ENCODE measurements at regions not wholly inside any gene's neighbourhood (a gene's known extent, or its start where the extent isn't known, plus 50 kb on each side); places are given as distances from the start of the nearest gene placed in this dataset.
"Not testable (repeated sequence)": the region's sequence is repeated elsewhere in the genome, so short reads cannot be mapped to it uniquely, and the experiment has no call there.

DNA sequence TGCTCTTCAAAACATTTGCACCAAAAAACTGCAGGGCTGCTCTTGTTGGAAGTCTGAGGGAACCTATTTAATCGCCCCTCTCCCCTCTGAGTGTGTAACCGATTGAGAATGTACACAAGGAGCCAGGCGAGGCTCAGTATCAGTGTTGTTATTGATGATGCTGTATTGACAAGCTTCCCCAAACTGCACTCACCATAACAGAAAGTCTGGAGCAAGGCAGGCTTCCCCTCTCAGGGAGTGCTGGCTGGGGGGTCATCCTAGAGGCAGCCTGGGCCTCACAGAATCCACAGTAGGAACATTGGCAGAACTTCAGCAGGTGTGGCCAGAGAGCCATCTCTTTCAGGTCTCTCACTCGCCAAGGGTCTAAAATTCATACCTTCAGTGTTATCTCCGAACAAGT lies 58.1 kb upstream of the TUNAR start:
- FAIRE-seq (no peak), DNase-seq (ENCODE audit: insufficient read length, low spot score) (no peak)

DNA sequence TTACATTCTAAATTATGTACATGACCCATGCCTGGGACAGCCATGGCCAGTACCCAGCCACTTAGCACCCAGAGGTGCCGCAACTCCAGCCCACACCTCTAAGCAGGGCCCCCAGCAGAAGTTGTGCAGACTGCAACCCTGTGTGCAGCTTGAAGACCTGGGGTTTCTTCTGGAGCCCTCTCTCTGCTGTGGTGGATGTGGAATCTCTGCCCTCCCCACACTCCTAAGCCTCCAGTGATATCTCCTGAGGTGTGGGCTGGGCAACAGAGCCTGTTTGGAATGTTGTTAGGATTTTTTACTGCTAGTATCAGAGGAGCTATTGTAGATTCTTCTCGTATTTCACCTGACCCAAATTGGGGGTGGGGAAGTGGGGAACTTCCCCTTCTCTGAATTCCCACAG lies 59.4 kb upstream of the TUNAR start:
- FAIRE-seq, result no peak
- DNase-seq (ENCODE audit: insufficient read length, low spot score), result no peak

GRCh38 chr14:95816539-95816938 lies 60.1 kb upstream of the TUNAR start:
- FAIRE-seq, result no peak
- no peak for DNase-seq (ENCODE audit: insufficient read length, low spot score)

DNA sequence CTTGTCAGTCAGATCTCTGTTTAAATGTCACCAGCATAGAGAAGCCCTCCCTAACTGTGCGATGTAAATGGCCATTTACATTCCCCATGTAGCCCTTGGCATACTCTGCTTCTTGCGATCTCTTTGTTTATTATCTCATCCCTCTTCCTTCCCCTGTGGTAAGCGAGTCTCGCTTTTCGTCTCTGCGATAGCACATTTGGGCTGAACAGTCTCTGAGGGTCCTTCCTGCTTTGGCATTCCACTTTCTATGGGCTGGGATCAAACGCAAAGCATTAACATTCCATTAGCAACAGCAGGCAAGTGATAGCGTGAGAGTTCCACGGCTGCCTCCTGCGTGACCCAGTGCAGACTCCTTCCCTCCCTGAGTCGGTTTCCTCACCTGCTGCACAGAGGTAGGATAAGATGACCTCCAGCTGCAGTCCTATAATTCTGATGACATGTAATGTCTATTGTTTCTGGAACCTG lies 61.4 kb upstream of the TUNAR start:
- DNase-seq (ENCODE audit: insufficient read length, low spot score), result no peak
- no peak for FAIRE-seq

GRCh38 chr14:95814363-95815225 lies 62.0 kb upstream of the TUNAR start:
- FAIRE-seq (no peak), DNase-seq (ENCODE audit: insufficient read length, low spot score) (no peak)

- FAIRE-seq (no peak), DNase-seq (ENCODE audit: insufficient read length, low spot score) (no peak)
Measured at GRCh38 chr14:95811813-95812212, 64.8 kb upstream of the TUNAR start.

GRCh38 chr14:95808371-95808770 lies 68.3 kb upstream of the TUNAR start:
- DNase-seq (ENCODE audit: insufficient read length, low spot score), result no peak

GRCh38 chr14:95796788-95797187 lies 79.8 kb upstream of the TUNAR start:
- no peak for DNase-seq (ENCODE audit: insufficient read length, low spot score)
- FAIRE-seq, result no peak

More at GRCh38 chr14:95808371-95808770, 68.3 kb upstream of the TUNAR start:
- no peak for FAIRE-seq

- no peak for FAIRE-seq
Measured at GRCh38 chr14:95787941-95788340, 74.0 kb upstream of the TCL1A start.

GRCh38 chr14:95786566-95786965 lies 72.6 kb upstream of the TCL1A start:
- FAIRE-seq, result no peak

More at GRCh38 chr14:95787941-95788340, 74.0 kb upstream of the TCL1A start:
- no peak for DNase-seq (ENCODE audit: insufficient read length, low spot score)

DNA sequence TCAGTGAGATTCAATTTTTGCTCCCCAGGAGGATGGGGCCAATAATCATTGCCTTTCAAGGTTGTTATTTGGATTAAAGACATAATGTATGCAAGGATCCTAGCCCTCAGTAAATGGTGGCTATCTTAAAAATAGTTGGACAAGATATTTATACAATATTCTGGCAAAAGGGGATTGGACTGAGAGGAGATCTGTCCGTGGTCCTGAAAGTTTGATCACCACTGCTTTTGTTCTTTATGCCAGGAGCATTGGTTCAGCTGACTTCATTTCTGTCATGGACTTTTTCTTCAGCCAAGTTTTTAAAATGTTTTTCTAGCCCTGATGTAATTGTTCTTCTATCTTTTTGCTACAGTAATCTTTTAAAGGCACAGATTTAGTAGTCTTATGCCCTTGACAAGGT lies 70.2 kb upstream of the TCL1A start:
- peak; percentile 13 for DNase-seq (ENCODE audit: insufficient read length, low spot score)
- FAIRE-seq, result peak; percentile 82

More at GRCh38 chr14:95786566-95786965, 72.6 kb upstream of the TCL1A start:
- DNase-seq (ENCODE audit: insufficient read length, low spot score), result no peak

- FAIRE-seq, result no peak
- DNase-seq (ENCODE audit: insufficient read length, low spot score), result no peak
Measured at GRCh38 chr14:95776798-95777534, 63.0 kb upstream of the TCL1A start.

DNA sequence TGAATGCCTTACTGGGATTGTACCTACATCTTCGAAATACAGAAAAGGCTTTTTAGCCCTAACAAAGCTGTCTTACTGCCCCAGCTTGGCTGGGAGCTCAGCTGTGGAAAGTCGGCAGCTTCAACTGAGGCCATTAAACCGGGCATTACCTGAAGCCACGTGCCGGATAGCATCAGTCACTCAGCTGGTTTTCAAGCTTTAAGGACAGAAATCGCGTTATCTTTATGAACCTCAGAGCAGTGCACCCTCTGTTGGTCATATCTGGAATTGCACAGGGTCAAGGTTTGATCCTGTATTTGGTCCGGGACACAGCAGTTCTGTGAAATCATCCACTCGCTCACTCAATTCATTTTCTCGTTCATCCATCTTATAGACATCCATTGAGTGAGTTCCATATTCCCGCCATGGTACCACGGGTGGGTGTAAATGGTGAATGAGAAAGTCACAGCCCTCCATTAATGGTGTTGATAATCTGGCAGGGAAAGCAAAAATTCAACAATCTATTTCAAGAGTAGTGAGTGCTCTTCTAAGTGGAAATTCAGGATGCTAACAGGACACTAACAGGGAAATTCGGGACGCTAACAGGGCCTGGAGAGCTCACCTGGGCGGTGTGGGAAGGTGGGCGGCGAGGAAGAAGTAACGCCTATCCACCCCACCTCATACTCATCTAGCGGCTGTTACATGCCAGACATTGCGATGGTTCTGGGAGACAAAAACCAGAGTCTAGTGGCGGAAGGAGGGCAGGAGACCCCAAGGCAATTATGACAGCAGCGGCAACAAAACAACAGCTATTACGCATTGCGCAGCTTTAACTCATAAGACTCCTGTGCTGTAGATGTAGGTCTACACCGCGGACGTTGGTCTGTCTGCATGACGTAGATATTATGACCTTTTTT lies 60.6 kb upstream of the TCL1A start:
- DNase-seq (ENCODE audit: insufficient read length, low spot score) (peak; percentile 67), FAIRE-seq (peak; percentile 97)

DNA sequence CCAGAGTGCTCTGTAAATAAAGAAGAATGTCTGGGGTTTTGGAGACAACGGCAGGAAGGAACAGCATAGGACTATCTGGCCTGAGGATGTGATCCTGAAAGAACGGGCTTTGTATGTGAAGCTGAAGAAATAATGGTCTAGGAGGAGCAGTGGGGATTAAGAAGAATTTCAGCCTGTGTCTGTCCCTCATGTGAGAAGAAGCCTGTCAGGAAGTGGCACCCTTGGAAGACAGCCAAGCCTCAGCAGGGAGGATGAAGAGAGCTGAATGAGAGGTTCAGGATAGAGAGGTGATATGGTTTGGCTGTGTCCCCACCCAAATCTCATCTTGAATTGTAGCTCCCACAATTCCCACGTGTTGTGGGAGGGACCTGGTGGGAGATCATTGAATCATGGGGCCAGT lies 56.9 kb upstream of the TCL1A start:
- FAIRE-seq (no peak), DNase-seq (ENCODE audit: insufficient read length, low spot score) (no peak)

DNA sequence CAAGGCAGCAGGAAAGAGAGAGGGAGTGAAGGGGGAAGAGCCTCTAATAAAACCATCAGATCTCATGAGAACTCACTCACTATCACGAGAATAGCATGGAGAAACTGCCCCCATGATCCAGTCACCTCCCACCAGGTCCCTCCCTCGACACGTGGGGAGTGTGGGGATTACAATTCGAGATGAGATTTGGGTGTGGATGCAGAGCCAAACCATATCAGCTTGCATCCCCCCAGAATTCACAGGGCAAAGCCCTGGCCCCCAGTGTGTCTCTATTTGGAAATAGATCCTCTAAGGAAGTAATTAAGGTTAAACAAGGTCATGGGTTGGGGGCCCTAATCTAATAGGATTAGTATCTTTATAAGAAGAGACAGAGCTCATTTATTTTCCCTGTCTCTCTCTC lies 56.1 kb upstream of the TCL1A start:
- FAIRE-seq (no peak), DNase-seq (ENCODE audit: insufficient read length, low spot score) (no peak)

- DNase-seq (ENCODE audit: insufficient read length, low spot score); FAIRE-seq: not testable (repeated sequence)
Measured at GRCh38 chr14:95769431-95769830, 55.5 kb upstream of the TCL1A start.

DNA sequence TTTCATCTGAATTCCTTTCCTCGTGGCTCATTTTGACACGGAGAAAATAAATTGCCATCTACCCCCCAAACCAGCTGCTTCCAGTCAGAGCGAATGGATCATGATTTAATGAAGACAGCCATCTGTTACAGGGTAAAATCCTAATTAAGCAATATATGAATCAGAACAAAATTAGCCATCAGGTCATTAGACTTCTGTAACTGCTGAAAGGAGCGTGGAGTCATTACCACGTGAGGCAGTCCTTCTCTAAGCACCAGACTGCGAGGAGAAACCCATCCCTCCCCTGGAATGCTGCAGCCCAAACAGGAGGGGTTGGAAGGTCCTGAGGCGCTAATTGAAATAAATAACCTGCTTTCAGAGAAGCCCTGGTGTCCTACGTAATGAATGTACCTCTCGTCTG lies 51.1 kb upstream of the TCL1A start:
- no peak for FAIRE-seq
- no peak for DNase-seq (ENCODE audit: insufficient read length, low spot score)

- no peak for DNase-seq (ENCODE audit: insufficient read length, low spot score)
- FAIRE-seq, result no peak
Measured at GRCh38 chr14:95763875-95764274, 50.0 kb upstream of the TCL1A start.

Data from GM19239 (cell line).